CD4-positive, alpha-beta T cell treated with Interleukin-17A for 1 hour (primary cell): ENCODE measurements at regions not wholly inside any gene's neighbourhood (a gene's known extent, or its start where the extent isn't known, plus 50 kb on each side); places are given as distances from the start of the nearest gene placed in this dataset.
"Not testable (repeated sequence)": the region's sequence is repeated elsewhere in the genome, so short reads cannot be mapped to it uniquely, and the experiment has no call there.

Experiments used
- DNase-seq: peaks from one replicate; pipeline ENCODE4 v3.0.0-alpha.2; 2020

GRCh38 chr22:44650806-44651205 lies 51.2 kb upstream of the PRR5 start:
- DNase-seq: no peak

GRCh38 chr22:44648821-44649565 lies 53.0 kb upstream of the PRR5 start:
- DNase-seq: no peak

GRCh38 chr22:44648085-44648820 lies 53.8 kb upstream of the PRR5 start:
- DNase-seq: no peak

- no peak for DNase-seq
These were observed 54.9 kb upstream of the PRR5 start for GRCh38 chr22:44647141-44647540.

- no peak for DNase-seq
These were observed 55.3 kb upstream of the PRR5 start for GRCh38 chr22:44646668-44647067.

- no peak for DNase-seq
These were observed 55.9 kb upstream of the PRR5 start for GRCh38 chr22:44646141-44646540.

GRCh38 chr22:44645531-44645930 lies 56.5 kb upstream of the PRR5 start:
- DNase-seq: no peak

GRCh38 chr22:44645083-44645482 lies 56.9 kb upstream of the PRR5 start:
- no peak for DNase-seq

- not testable (repeated sequence) for DNase-seq
These were observed 58.4 kb upstream of the PRR5 start for GRCh38 chr22:44643526-44644101.

GRCh38 chr22:44642096-44642644 lies 59.8 kb upstream of the PRR5 start:
- no peak for DNase-seq

GRCh38 chr22:44640618-44641155 lies 61.3 kb upstream of the PRR5 start:
- DNase-seq: no peak

GRCh38 chr22:44639891-44640617 lies 62.0 kb upstream of the PRR5 start:
- DNase-seq: no peak

GRCh38 chr22:44638971-44639760 lies 62.8 kb upstream of the PRR5 start:
- DNase-seq: no peak

- DNase-seq: not testable (repeated sequence)
These were observed 65.3 kb upstream of the PRR5 start for GRCh38 chr22:44636502-44637206.

- DNase-seq: not testable (repeated sequence)
These were observed 66.4 kb upstream of the PRR5 start for GRCh38 chr22:44635567-44635966.

- no peak for DNase-seq
These were observed 67.3 kb upstream of the PRR5 start for GRCh38 chr22:44634426-44635321.

- no peak for DNase-seq
These were observed 68.4 kb upstream of the PRR5 start for GRCh38 chr22:44633647-44634046.

GRCh38 chr22:44632541-44633396 lies 69.2 kb upstream of the PRR5 start:
- DNase-seq: peak; percentile 34

GRCh38 chr22:44630826-44631225 lies 71.2 kb upstream of the PRR5 start:
- DNase-seq: no peak
